Dedifferentiated amniotic fluid mesenchymal stem cell (primary cell): ENCODE measurements at regions not wholly inside any gene's neighbourhood (a gene's known extent, or its start where the extent isn't known, plus 50 kb on each side); places are given as distances from the start of the nearest gene placed in this dataset.

ENCODE experiments used
- DNase-seq: peaks from one replicate; pipeline ENCODE4 v3.0.0-alpha.2; 2016; ENCODE audit errors: extremely low spot score

GRCh38 chr3:118412503-118412902, 622.1 kb downstream of the IGSF11 start:
- no peak for DNase-seq

DNA sequence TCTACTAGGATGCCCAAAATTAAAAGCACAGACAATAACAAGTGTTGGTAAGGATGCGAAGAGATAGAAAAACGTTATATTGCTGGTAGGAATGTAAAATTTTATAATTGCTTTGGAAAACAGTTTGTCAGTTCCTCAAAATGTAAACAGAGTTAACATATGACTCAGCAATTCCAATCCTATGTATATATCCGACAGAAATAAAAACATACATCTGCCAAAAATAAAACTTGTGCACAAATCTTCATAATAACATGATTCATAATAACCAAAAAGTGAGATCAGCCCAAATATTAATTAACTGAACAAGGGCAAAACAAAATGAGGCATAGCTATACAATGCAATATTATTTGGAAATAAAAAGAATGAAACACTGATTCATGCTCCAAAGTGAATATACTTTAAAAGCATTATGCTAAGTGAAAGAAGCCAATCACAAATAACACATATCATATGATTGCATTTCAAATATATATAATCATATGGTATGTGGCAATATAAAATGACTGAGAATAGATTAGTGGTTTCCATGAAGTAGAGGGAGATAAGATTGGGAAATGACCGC, 609.3 kb downstream of the IGSF11 start:
- DNase-seq = no peak

GRCh38 chr3:118433825-118434224, 600.8 kb downstream of the IGSF11 start:
- DNase-seq = no peak

GRCh38 chr3:118435851-118436350, 598.7 kb downstream of the IGSF11 start:
- no peak for DNase-seq

DNA sequence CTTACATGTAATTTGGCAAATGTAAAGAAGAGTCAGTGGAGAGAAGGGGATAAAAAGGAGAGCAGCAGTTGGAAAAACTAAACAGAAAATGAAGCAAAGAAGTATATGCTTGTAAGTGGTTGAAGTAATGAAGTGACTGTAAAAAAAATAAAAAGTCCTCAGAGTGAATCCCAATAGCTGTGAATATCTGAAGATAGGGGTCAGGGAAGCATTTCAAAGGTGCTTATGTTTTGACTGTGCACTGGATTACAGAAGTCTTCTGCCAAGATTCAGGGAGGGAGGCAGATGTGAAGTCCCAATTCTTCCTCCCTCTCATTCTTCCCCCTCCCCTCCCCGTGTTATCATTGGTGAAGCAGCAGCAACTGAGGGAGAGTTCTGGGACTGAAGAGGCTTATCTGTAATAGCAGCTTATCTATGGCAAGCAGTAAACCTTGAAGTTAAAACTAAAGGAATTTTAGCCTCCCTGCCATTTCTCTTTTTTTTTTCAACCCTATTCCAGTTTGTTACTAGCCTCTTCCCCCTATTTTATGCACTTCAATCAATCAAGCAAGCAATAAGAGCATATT, 597.9 kb downstream of the IGSF11 start:
- no peak for DNase-seq

DNA sequence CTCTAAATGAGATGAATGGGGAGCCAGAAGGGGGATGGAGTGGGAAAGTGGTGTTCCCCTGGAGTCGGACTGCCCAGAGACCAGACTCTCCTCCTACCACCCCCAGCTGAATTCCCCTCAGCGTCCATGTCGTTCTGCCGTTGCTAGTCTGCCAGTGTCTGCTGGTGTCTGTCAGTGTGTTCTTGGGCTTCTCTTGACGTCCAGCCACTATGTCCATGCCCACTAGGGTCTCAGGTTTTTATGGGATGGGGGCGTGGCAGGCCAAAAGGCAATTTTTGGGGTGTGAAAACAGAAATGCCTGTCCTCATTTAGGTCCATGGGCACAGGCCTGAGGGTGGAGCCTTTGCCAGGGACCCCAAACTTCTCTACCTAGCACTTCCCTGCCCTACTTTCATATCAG, 589.6 kb downstream of the IGSF11 start:
- DNase-seq = no peak

GRCh38 chr3:118447339-118447738, 587.3 kb downstream of the IGSF11 start:
- DNase-seq = no peak

DNA sequence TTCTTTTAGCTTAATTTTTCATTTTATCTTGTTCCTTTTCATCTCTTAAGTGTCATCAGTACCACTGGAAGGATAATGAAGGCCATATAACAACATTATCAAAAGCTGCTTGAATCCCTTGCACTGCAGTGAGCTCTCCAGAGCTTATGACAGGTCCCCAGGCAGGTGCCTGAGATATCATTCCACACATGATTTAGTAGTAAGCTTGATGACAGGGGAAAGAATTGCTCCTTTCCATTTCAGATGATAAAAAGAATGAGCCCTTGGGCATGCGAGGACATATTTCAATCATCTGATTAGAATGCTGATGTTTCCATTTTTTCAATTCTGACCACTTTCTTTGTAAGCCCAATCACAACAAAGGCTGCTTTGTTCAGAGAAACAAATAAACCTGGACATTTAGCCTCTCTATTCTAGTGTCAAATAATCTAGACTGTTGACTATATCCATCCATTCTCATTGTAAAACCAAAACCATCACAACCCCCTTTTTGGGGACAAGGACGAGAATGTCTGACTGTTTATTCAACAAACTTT, 567.8 kb downstream of the IGSF11 start:
- DNase-seq = no peak

DNA sequence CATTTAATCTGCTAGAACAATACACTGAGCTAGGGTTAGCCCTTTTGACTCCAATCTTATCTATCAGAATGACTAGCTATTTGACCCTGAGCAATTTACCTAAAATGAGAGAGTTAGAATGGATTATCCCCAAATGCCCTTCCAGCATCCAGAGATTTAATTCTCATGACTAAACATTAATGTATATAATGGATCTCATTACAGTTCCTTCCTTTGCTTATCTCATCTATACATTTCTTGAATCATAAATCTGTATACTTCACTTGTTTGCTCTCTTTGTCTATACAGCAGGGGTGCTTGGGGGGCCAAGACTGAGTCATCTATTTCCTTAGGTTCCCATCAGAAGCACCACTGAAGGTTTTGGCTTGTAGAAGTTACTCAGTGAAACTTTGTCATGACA, 565.8 kb downstream of the IGSF11 start:
- DNase-seq = no peak

- DNase-seq = no peak
Observed at GRCh38 chr3:118472586-118472985, 562.1 kb downstream of the IGSF11 start.

DNA sequence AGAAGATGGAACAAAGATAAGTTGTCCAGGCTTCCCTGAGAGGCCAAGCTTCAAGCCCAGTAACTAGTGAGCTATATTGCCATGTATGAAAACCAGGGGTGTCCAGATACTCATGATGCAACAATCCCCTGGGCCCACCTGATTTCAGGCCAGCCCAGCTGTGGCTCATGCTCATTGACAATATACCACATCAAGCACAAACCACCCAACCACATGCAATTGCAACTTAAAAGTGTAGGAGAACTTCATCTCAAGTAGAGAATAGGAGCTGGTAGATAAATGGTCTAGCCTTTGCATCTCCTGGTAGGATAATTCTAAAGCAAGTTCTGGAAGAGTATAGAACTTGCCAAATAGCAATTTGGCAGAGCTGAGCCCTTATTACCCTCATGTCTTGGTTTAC, 561.3 kb downstream of the IGSF11 start:
- no peak for DNase-seq

DNA sequence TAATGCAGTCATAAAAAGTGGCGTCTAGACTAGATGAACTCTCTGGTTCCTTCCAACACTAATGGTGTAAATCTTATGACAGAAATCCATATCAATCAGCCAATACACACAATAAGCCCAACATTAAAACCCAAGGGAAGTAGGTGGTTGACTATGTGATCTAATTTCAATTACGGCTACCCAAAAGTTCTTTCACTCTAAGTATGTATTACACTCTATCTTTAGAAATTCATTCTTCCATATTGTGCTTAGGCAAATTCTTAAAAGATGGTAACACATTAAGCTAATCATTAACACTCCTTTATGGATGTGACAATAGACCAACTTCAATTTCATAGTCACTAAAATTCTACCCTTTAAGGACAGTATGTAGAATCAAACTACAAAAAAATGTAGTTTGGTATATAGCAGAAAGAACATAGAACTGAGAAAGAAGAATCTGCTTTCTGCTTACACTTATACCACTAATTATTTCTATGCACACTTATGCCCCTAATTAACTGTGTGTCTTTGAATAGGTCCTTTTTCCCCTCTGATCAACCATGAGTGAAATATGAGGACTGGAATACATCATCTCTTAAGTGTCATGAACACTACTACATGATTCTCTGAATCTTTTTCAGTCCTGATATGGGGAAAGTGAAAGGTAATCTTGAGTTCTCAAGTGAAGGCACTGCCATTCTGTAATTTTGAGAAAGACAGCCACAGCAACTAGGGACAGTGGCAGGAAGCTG, 557.6 kb downstream of the IGSF11 start:
- no peak for DNase-seq

- no peak for DNase-seq
Observed at GRCh38 chr3:118477768-118478167, 556.9 kb downstream of the IGSF11 start.

- no peak for DNase-seq
Observed at GRCh38 chr3:118478706-118479276, 555.9 kb downstream of the IGSF11 start.

DNA sequence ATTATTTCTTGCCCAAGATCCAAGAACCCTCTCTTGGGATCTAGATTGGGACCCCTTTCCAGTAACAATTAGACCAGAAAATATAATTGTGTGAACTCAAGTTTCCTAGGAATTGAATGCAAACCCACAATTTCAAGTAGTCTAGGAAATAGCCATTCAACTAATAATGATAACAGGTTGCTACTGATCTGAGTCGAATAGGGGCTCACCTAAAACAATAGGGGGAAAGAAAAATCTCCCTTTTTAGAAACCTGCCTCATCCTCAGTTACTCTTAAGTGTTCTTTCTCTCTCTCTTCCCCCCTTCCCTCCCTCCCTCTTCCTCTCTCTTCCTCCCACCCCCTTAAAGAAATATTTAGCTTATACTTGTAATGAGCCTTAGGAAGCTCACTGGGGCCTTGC, 555.3 kb downstream of the IGSF11 start:
- no peak for DNase-seq

- no peak for DNase-seq
Observed at GRCh38 chr3:118480101-118480860, 554.4 kb downstream of the IGSF11 start.

GRCh38 chr3:118485693-118486092, 549.0 kb downstream of the IGSF11 start:
- DNase-seq = no peak

DNA sequence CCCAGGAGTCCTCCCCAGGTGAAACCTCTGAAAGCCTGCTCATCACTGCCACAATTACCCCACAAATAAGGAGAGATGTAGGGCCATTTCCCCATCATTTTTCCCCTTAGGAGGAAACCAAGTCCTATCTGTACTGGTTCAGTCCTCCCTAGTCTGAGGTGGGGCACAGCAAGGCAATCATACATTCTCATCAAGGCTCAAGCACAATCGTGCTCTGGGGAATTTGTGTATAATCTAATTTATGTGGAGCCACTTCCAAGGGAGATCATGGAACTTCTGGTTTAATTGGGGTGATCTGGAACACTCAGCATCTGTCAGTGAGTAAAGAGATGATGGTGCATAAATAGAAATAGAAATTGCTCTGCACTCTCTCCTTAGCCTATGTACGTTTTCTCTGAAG, 546.9 kb downstream of the IGSF11 start:
- no peak for DNase-seq

GRCh38 chr3:118488732-118489131, 545.9 kb downstream of the IGSF11 start:
- no peak for DNase-seq

DNA sequence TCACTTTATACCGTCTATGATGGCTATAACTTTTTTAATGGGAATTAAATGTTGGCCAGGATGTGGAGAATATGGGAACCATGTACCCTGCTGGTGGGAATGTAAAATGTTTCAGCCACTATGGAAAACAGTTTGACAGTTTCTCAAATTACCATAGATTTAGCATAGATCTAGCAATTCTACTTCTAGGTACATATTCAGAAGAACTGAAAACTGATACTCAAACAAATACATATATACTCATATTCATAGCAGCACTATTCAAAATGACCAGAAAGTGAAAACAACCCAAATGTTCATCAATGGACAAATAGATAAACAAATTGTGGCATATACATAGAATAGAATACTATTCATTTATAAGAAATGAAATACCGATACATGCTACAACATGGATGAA, 539.4 kb downstream of the IGSF11 start:
- no peak for DNase-seq

DNA sequence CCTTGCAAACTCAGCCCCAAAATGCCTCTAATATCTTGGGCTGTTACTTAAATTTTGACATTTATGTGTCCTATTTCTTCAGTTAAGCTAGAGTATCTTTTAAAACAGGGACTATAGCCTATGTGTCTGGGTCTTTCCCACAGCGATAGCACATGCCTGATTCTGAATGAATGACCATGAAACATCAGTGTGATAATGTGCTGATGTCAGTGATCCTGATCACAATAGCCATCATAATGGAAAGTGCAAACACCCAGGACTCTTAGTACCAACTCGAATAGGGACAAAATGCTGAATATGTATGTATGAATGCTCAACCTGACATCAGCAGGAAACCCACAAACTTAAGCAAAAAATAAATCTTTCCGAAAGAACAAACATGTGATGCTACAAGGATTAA, 537.4 kb downstream of the IGSF11 start:
- no peak for DNase-seq

GRCh38 chr3:118501152-118501551, 533.5 kb downstream of the IGSF11 start:
- DNase-seq = no peak
